AG10803 (cell line): ENCODE measurements at regions not wholly inside any gene's neighbourhood (a gene's known extent, or its start where the extent isn't known, plus 50 kb on each side); places are given as distances from the start of the nearest gene placed in this dataset.

Experiments
- DNase-seq: peaks from one replicate; pipeline ENCODE4 v3.0.0; 2010; ENCODE audit warnings: low read depth
- H3K4me3 ChIP-seq: 2 replicates; pipeline ENCODE4 v1.5.1; 2011; ENCODE audit warnings: mild to moderate bottlenecking, low read length, control low read depth
- TF ChIP-seq, protein P1 (sequence below): conservative IDR thresholded peaks from 2 replicates; pipeline ENCODE4 v1.5.1; 2011; ENCODE audit warnings: mild to moderate bottlenecking, low read length, control low read depth, inconsistent platforms

DNA sequence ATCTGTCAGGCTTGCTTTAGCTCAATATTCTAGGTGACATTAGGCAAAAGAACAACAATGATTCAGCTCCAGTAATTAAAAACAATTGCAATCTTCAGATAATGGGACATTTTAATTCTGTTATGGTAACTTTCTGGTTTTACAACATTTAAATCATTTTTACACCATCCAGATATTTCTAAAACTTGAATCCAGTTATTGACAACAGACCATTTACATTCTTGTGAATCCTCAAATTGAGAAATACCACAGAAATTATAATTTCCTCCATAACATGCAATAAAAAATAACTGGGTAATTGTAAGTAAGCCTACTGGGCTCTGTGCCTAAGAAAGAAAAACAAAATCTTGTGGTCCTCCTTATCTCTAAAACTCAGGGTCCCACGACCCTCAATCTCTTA, 195.0 kb upstream of the S100G start:
- H3K4me3 ChIP-seq, result no peak overlapping the region
- DNase-seq, result peak; percentile 63
- TF ChIP-seq, protein P1, sequence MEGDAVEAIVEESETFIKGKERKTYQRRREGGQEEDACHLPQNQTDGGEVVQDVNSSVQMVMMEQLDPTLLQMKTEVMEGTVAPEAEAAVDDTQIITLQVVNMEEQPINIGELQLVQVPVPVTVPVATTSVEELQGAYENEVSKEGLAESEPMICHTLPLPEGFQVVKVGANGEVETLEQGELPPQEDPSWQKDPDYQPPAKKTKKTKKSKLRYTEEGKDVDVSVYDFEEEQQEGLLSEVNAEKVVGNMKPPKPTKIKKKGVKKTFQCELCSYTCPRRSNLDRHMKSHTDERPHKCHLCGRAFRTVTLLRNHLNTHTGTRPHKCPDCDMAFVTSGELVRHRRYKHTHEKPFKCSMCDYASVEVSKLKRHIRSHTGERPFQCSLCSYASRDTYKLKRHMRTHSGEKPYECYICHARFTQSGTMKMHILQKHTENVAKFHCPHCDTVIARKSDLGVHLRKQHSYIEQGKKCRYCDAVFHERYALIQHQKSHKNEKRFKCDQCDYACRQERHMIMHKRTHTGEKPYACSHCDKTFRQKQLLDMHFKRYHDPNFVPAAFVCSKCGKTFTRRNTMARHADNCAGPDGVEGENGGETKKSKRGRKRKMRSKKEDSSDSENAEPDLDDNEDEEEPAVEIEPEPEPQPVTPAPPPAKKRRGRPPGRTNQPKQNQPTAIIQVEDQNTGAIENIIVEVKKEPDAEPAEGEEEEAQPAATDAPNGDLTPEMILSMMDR, result no peak

DNA sequence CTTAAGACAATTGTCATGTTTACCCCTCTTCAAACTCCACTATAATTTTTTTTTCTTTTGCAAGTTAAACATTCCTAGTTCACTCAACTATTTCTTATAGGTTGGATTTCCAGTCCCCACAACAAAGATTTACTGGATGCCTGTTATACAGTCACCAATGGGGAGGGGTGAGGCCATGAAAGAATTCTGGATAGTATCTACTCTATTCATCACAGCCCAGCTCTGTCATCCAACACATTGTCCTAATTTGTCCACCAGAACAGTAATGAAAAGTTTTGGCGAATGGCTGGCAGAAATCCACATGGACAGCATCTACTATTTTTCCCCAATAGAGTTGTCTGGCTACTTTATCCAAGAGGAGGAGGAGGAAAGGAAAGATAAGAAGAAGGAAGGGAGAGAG, 192.7 kb upstream of the S100G start:
- DNase-seq, result peak; percentile 90
- no peak overlapping the region for H3K4me3 ChIP-seq
- TF ChIP-seq, protein P1, result no peak

DNA sequence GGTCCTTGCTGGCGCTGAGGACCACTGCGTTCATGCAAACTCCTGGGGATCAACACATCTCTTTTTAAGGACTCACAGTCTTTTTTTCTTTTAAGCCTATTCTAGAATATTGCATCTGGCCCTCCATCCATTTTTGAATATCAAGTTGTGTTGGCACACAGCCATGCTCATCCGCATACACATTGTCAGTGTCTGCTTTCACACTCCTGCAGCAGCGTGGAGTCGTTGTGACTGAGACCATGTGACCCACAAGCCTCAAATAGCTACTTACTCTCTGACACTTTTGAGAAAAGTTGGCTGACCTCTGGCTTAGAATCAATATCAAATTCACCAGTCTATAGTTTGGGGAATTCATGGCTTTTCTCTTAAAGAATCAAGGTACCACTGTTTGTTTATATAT, 191.8 kb upstream of the S100G start:
- no peak for DNase-seq
- no peak overlapping the region for H3K4me3 ChIP-seq
- TF ChIP-seq, protein P1, result no peak

DNA sequence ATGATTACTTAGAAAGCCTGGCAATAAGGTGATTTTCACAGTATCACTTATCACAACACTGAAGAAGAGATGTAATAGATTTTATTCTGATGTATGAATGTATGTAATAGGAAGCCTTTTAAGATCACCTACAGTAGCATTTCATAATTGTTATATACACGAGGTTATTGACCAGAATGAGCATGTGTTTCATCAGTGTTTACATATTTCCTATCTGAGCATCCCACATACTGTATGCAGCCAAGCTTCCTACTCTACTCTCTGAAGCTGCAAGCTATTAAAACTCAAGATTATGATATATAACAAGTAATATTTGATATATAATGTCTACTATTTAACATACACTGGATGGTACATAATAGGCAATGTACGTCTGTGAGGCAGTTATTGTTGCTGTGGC, 190.9 kb upstream of the S100G start:
- no peak for DNase-seq
- no peak overlapping the region for H3K4me3 ChIP-seq
- TF ChIP-seq, protein P1, result no peak

DNA sequence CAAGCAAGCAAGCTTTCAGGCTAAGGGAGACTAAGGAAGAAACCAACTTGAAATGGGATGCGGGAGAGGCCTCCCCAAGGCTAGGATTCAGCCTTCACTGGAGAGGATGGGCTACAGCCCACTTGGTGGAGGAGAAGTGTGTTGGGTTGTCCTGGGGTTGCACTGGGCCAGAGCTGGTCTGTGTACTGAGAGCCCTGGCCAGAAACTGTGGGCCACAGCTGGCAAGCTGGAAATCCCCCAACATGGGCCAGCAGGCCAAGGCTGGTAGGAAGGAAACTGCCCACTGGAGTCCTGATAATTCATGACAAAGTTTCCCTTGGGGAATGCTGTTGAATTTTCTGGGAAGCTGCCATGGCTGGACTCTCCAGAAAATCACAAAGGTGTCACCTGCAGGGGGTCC, 188.0 kb upstream of the S100G start:
- TF ChIP-seq, protein P1, result no peak
- no peak overlapping the region for H3K4me3 ChIP-seq
- DNase-seq, result no peak

DNA sequence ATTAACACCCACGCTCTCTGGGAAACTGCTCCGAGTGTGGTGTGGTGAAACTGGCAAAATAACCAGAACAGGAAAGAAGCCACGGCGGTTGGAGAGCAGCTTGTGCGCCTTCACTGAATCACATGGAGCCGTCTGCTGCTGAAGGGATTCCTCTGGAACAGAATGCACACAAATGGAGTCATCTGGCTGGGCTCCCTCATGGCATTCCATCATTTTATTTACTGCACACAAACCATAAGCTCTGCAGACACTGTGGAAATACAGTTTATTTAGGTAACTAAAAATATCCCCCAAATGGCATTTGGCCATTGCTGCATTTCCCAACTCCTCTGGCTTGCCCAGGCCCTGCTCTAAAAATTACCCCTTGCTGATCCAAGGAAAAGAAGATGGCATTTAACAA, 187.0 kb upstream of the S100G start:
- peak overlapping the region; percentile 18; the same call in 1 of the 2 replicates for H3K4me3 ChIP-seq
- peak; percentile 96 for DNase-seq
- TF ChIP-seq, protein P1, result no peak

DNA sequence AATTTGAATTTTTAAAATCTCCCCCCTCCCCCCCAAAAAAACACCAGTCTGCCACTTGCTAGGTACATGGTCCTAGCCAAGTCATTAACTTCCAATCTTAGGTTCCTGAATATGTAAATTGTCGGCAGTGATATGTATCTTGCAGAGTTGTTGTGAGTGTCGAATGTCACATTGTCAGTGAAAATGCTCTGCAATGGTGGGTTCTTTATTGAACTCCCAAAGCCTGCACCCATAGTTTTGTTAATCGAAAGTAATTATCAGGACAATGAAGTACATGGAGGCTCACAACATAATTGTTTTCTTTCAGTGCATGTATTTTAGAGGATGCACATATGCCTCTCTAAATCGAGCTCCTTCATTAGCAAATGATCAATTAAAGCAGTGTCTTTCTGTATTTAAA, 185.6 kb upstream of the S100G start:
- TF ChIP-seq, protein P1, result no peak
- no peak overlapping the region for H3K4me3 ChIP-seq
- DNase-seq, result no peak
